Fibroblast of villous mesenchyme (primary cell): ENCODE measurements at regions not wholly inside any gene's neighbourhood (a gene's known extent, or its start where the extent isn't known, plus 50 kb on each side); places are given as distances from the start of the nearest gene placed in this dataset.

Source experiments
- DNase-seq: peaks from one replicate; pipeline ENCODE4 v3.0.0-alpha.2; 2010; ENCODE audit warnings: low read depth
- H3K4me3 ChIP-seq: 2 replicates; pipeline ENCODE4 v1.5.1; 2011; ENCODE audit warnings: low read depth, mild to moderate bottlenecking, low read length
- TF ChIP-seq, protein P1 (sequence below): IDR thresholded peaks from 2 replicates; pipeline ENCODE4 v1.5.1; 2012; ENCODE audit warnings: low read depth, mild to moderate bottlenecking, low read length; ENCODE audit not compliant: insufficient read depth

DNA sequence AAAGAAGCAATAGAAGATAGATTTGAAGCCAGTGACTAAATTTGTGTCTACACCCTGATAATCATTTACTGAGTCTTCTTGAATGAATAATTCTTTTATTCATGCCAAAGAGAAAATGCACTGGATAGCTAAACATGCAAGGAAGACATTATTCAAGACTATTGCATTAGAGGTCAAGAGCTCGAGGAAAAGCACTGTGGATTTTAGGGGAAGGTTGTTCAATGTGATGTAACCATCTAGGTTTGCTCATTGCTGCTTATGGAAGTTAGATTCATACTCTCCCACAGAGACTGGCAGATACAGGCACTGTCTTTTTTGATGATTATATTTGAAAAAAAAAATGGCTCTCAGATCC is 682.1 kb downstream of the KCNA4 start:
- no peak overlapping the region for H3K4me3 ChIP-seq
- DNase-seq, result no peak
- TF ChIP-seq, protein P1, sequence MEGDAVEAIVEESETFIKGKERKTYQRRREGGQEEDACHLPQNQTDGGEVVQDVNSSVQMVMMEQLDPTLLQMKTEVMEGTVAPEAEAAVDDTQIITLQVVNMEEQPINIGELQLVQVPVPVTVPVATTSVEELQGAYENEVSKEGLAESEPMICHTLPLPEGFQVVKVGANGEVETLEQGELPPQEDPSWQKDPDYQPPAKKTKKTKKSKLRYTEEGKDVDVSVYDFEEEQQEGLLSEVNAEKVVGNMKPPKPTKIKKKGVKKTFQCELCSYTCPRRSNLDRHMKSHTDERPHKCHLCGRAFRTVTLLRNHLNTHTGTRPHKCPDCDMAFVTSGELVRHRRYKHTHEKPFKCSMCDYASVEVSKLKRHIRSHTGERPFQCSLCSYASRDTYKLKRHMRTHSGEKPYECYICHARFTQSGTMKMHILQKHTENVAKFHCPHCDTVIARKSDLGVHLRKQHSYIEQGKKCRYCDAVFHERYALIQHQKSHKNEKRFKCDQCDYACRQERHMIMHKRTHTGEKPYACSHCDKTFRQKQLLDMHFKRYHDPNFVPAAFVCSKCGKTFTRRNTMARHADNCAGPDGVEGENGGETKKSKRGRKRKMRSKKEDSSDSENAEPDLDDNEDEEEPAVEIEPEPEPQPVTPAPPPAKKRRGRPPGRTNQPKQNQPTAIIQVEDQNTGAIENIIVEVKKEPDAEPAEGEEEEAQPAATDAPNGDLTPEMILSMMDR, result no peak

DNA sequence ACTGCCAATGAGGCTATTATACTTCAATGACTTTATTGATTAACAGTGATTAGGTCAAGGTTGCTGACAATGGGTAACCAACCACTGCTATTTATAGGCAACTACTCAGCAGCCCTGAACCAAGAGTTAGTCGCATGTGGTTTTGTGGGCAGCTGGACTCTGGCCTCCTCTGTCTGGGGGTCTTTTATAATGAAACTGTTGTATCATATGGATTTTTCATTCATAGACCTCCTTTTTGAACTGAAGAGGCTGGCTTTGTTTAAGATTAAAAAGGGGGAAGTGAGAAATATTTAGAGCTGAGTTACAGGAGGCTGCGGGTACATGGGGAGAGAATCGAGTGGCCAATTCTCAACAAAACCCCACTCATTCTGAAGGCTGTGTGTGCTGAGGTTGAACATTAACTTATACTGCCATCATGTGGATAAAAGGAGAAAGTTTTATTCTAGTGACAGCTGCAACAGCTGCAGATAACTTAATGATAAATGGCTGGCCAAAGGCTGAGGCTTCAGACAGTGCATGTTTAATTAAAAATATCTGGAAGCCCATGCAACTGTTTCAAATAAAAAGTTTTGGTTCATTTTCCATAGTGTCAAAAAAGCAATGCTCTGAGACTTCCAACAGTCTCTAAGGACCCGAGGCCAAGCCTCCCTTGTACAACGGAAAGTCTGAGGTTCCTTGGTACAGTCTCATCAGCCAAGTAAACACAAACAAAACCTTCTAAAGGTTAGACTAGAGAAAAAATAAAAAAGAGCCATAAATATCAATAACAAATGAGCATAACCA is 682.6 kb downstream of the KCNA4 start:
- TF ChIP-seq, protein P1, result peak; percentile 51
- DNase-seq, result peak; percentile 70

DNA sequence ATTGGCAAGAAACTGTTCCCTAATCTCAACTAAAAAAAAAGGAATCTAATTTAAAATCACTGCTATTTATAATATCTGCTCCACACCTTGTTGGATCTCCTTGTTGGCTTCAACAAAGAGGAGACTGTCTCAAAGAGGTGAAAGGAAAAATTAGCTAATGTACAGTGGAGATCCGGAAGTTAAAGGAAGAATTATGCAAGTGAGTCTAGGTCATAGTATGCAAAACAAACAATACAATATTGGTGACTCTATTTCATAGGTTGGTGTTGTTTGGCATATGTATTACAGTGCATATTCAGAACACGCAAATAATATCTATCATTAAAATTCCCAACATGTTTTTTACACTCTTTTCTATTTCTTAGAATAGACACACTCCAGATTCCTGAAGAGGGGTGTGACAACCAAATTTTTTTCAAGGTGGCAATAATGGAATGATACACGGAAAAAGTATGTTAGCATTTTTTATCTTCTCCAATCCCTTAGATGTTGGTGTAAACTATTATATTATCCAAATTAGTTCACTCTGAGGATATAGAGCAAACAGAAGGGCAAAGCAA is 685.3 kb downstream of the KCNA4 start:
- TF ChIP-seq, protein P1, result no peak
- no peak for DNase-seq
- no peak overlapping the region for H3K4me3 ChIP-seq

More for the DNA sequence above, 682.6 kb downstream of the KCNA4 start:
- H3K4me3 ChIP-seq, result no peak overlapping the region

DNA sequence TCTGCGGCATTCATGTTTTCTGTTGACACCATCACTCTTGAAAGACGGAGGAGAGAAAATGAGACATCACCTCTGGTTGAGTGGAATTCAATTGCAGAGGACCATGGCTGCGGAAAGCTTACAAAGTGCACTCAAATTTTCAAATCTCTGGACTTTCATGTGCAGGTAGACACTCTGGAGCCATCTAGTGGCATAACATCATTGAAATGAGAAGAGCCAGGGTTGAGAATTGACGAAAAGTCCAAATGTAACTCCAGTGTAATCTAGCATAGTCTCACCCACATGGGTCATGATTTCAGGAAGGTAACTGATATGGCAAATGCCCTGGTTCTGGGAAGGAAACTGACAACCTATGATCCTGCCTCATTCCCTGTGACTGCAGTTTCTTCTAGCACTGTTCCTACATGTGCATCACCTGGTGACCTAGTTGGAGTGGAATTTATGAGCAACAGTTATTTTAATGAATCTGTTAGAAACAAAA is 687.8 kb downstream of the KCNA4 start:
- no peak overlapping the region for H3K4me3 ChIP-seq
- peak; percentile 81 for DNase-seq
- TF ChIP-seq, protein P1, result peak; percentile 79

DNA sequence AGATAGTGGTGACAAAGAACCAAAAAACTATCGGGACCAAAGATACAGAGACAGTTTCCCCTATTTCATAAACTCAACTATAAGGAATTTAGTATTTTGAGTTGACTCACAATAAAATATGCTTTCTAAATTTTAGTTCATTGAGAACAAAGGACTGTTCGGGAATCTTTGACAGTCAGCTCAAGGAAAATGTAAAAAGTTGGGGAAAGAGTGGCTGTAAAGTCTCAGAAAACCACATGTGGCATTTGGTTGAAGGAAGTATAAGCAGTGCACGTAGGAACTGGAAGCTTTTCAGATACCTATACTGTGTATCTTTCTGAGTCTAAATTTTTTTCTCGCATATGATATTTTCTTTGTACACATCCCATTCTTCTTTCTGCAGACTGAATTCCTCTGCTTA is 688.9 kb downstream of the KCNA4 start:
- no peak for DNase-seq
- TF ChIP-seq, protein P1, result no peak
- H3K4me3 ChIP-seq, result no peak overlapping the region

DNA sequence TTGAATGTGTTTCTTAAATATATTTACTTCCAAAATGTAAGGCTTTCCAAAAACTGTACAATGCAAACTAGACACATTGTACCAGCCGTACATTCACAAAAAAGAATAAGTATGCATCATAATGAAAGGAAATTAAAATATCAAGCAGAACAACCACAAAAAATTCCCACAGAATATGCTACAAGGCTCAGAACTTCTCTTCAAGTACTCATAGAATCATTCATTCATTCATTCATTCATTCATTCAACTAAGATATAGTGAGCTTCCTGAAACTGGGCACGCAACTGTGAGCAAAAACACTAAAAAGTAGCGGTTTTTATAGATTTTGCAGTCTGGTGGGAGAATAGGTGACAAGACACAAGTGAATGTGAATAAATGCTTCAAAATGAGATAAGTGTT is 690.1 kb downstream of the KCNA4 start:
- TF ChIP-seq, protein P1, result no peak

More for the DNA sequence above, 690.1 kb downstream of the KCNA4 start:
- DNase-seq, result no peak
- no peak overlapping the region for H3K4me3 ChIP-seq
